ENCODE measurements at regions not wholly inside any gene's neighbourhood (a gene's known extent, or its start where the extent isn't known, plus 50 kb on each side); places are given as distances from the start of the nearest gene placed in this dataset.

- no peak for TF ChIP-seq DNMT3B (CRISPR knock-in tag; conservative IDR thresholded peaks at IDR 0.05)
- no peak for TF ChIP-seq ZNF343 (CRISPR knock-in tag; IDR thresholded peaks at IDR 0.05)
These were observed 88.8 kb upstream of the AHI1 start (continued) for GRCh38 chr6:135586388-135586787.

GRCh38 chr6:135586844-135587243 is 89.3 kb upstream of the AHI1 start:
- in situ Hi-C loops (cut with HindIII; ENCODE audit: extremely low pct_ligation_motif_present, low pct_unique_long_range_greater_than_20kb) = no loop called here
- POLR2A ChIA-PET = no interaction called here

More at GRCh38 chr6:135586844-135587243, 89.3 kb upstream of the AHI1 start:
- no peak for ATAC-seq
- no peak for FAIRE-seq
- H3K9ac ChIP-seq (ENCODE audit: insufficient read depth, low read depth, low read length) = no peak overlapping the region
- no peak overlapping the region for H3K4me2 ChIP-seq (ENCODE audit: low read depth, low read length)
- TF ChIP-seq DMAP1 (CRISPR knock-in tag; IDR thresholded peaks at IDR 0.05) (no peak), SAFB2 (CRISPR knock-in tag; IDR thresholded peaks at IDR 0.05; ENCODE audit: borderline replicate concordance, low read depth) (no peak), HNF1B (CRISPR knock-in tag; IDR thresholded peaks at IDR 0.05) (no peak), ZNF205 (CRISPR knock-in tag; IDR thresholded peaks at IDR 0.05) (no peak), MATR3 (CRISPR knock-in tag; IDR thresholded peaks at IDR 0.05) (no peak), KDM1A (CRISPR knock-in tag; IDR thresholded peaks at IDR 0.05) (no peak), YEATS4 (CRISPR knock-in tag; IDR thresholded peaks at IDR 0.05; ENCODE audit: borderline replicate concordance) (no peak), SUZ12 (IDR thresholded peaks at IDR 0.05; ENCODE audit: low read depth, low read length) (no peak), ZNF282 (IDR thresholded peaks at IDR 0.05; ENCODE audit: partially characterized antibody) (no peak), RBFOX2 (IDR thresholded peaks at IDR 0.05; ENCODE audit: low read depth, low read length) (no peak), ZNF773 (CRISPR knock-in tag; IDR thresholded peaks at IDR 0.05; ENCODE audit: borderline replicate concordance) (no peak)
- no peaks in the 10 kb centered on the region for H4K20me1 ChIP-seq (ENCODE audit: insufficient read depth, low read length)
- WGBS (ENCODE audit: low lambda C conversion rate) = 25% methylated on average over 4 of the region's 4 CpGs
- H3K4me3 ChIP-seq (replicated peaks in 1 of 3; ENCODE audit: insufficient read depth in 1 of 3, low read depth in 2 of 3, low read length in 3 of 3) = no peak overlapping the region
- H3K79me2 ChIP-seq (ENCODE audit: insufficient read depth, low read length) = no peaks in the 10 kb centered on the region
- H2AFZ ChIP-seq (ENCODE audit: low read length) = no peak overlapping the region
- H3K4me1 ChIP-seq (ENCODE audit: insufficient read depth, low read length) = no peaks in the 10 kb centered on the region
- H3K36me3 ChIP-seq (replicated peaks in 1 of 2; ENCODE audit: control insufficient read depth in 1 of 2, insufficient read depth in 2 of 2, low read length in 2 of 2) = no peaks in the 10 kb centered on the region
- CTCF ChIA-PET (ENCODE audit: low intra/inter-chr PET ratio, low total read pairs) = no interaction called here
- H3K27ac ChIP-seq (ENCODE audit: extremely low read length, insufficient read depth, low read length) = no peak overlapping the region
- no peaks in the 10 kb centered on the region for H3K9me3 ChIP-seq (ENCODE audit: low read length)
- DNase-seq (ENCODE audit: low spot score) = no peak
- H3K27me3 ChIP-seq (ENCODE audit: control insufficient read depth in 1 of 2, insufficient read depth in 2 of 2, low read length in 2 of 2) = no peaks in the 10 kb centered on the region
- BruUV-seq (replicated peaks) = no TSS peak
- intact Hi-C loops (cut with micrococcal nuclease; ENCODE audit: unreplicated experiment) = no loop called here

Data from HepG2 (cell line).